H1 (cell line): ENCODE measurements at regions not wholly inside any gene's neighbourhood (a gene's known extent, or its start where the extent isn't known, plus 50 kb on each side); places are given as distances from the start of the nearest gene placed in this dataset.

Source experiments
- CTCF ChIA-PET: fragments of 300-600 bp; sonication (Branson Sonifier 250); formaldehyde crosslinking; loops from one replicate; lab custom pipeline; 2021; ENCODE audit not compliant: partially characterized antibody; lab: Charles Lee
- POLR2A ChIA-PET: fragments of 300-600 bp; sonication (Branson Sonifier 250); formaldehyde crosslinking; loops from one replicate; lab custom pipeline; 2021; ENCODE audit warnings: inconsistent platforms; ENCODE audit not compliant: partially characterized antibody; lab: Charles Lee
- DNase-seq, 2 experiments: peaks; one replicate each; pipeline versions ENCODE4 v3.0.0 to v3.0.0-alpha.2; 2010 to 2022; ENCODE audit warnings: low spot score in 2 of 2, low read depth in 1 of 2, mixed read lengths in 1 of 2
- FAIRE-seq: peaks from 2 replicates; lab custom pipeline; 2011; peaks lifted over from hg19 to GRCh38; lab: Jason Lieb, UNC
- H2AFZ ChIP-seq: 2 replicates; pipeline ENCODE4 v1.8.1; 2012; ENCODE audit warnings: low read length, inconsistent platforms
- H2AK5ac ChIP-seq: 2 replicates; pipeline ENCODE4 v1.6.1; 2013; ENCODE audit warnings: low read depth, low read length
- H2BK120ac ChIP-seq: replicated peaks from 2 replicates; pipeline ENCODE3; 2013; ENCODE audit warnings: low read depth, low read length, inconsistent platforms
- H2BK12ac ChIP-seq: 2 replicates; pipeline ENCODE4 v1.6.1; 2013; ENCODE audit warnings: low read depth, low read length
- H2BK15ac ChIP-seq: 2 replicates; pipeline ENCODE4 v1.6.1; 2013; ENCODE audit warnings: low read length
- H2BK20ac ChIP-seq: 2 replicates; pipeline ENCODE4 v1.6.1; 2013; ENCODE audit warnings: low read length
- H2BK5ac ChIP-seq: 2 replicates; pipeline ENCODE4 v1.6.1; 2013; ENCODE audit warnings: low read depth, low read length
- H3K14ac ChIP-seq: 2 replicates; pipeline ENCODE4 v1.6.1; 2013; ENCODE audit warnings: inconsistent platforms; ENCODE audit not compliant: insufficient read length
- H3K18ac ChIP-seq: 2 replicates; pipeline ENCODE4 v1.6.1; 2013; ENCODE audit warnings: low read length; ENCODE audit errors: extremely low read depth
- H3K23ac ChIP-seq: 2 replicates; pipeline ENCODE4 v1.6.1; 2013; ENCODE audit warnings: inconsistent platforms; ENCODE audit not compliant: insufficient read length
- H3K23me2 ChIP-seq: 2 replicates; pipeline ENCODE4 v1.6.1; 2013; ENCODE audit warnings: low read depth, low read length
- H3K27ac ChIP-seq: 2 replicates; pipeline ENCODE4 v1.6.1; 2011; ENCODE audit warnings: low read depth, low read length, inconsistent platforms
- H3K27me3 ChIP-seq, 4 experiments: replicated peaks in 1 of 4; 1 replicate in 1 of 4; 2 replicates in 3 of 4; pipeline versions ENCODE4 v1.6.1 to v1.8.1; 2011 to 2013; ENCODE audit warnings: low read length in 3 of 4, mild to moderate bottlenecking in 3 of 4, inconsistent platforms in 2 of 4, mixed read lengths in 2 of 4, moderate library complexity in 1 of 4; ENCODE audit not compliant: control insufficient read depth in 3 of 4, insufficient read depth in 3 of 4; ENCODE audit errors: extremely low read depth in 1 of 4
- H3K36me3 ChIP-seq, 4 experiments: 2 replicates each; pipeline versions ENCODE4 v1.6.1 to v1.8.1; 2011 to 2013; ENCODE audit warnings: mild to moderate bottlenecking in 4 of 4, low read length in 3 of 4, moderate library complexity in 2 of 4, control low read depth in 1 of 4, inconsistent platforms in 1 of 4; ENCODE audit not compliant: insufficient read depth in 4 of 4, control insufficient read depth in 2 of 4
- H3K4ac ChIP-seq: replicated peaks from 2 replicates; pipeline ENCODE3; 2013; ENCODE audit warnings: low read length, low read depth, mixed read lengths, inconsistent platforms; ENCODE audit not compliant: insufficient read length
- H3K4me1 ChIP-seq, 4 experiments: replicated peaks in 1 of 4; 1 replicate in 1 of 4; 2 replicates in 3 of 4; pipeline versions ENCODE4 v1.6.1 to v1.8.1; 2011 to 2013; ENCODE audit warnings: low read length in 3 of 4, inconsistent platforms in 2 of 4, mixed read lengths in 1 of 4; ENCODE audit not compliant: insufficient read depth in 4 of 4, control insufficient read depth in 3 of 4
- H3K4me2 ChIP-seq, 2 experiments: 2 replicates each; pipeline versions ENCODE4 v1.6.1 to v1.8.1; 2011 to 2013; ENCODE audit warnings: low read depth in 2 of 2, low read length in 2 of 2, control low read depth in 1 of 2, inconsistent platforms in 1 of 2, mild to moderate bottlenecking in 1 of 2; ENCODE audit not compliant: insufficient read depth in 1 of 2
- H3K4me3 ChIP-seq, 4 experiments: fragments of 200-600, 300-600 bp in 1 of 4; sonication (generic), shearing (Covaris generic), sonication (Bioruptor Twin) in 1 of 4; 2 replicates each; pipeline versions ENCODE4 v1.5.1 to v1.8.1; 2011 to 2016; ENCODE audit warnings: low read length in 4 of 4, low read depth in 3 of 4, control low read depth in 2 of 4, inconsistent platforms in 2 of 4, mild to moderate bottlenecking in 2 of 4, mixed read lengths in 1 of 4, moderate library complexity in 1 of 4; ENCODE audit not compliant: insufficient read depth in 2 of 4; ENCODE audit errors: extremely low read depth in 1 of 4
- H3K56ac ChIP-seq: replicated peaks from 2 replicates; pipeline ENCODE3; 2013; ENCODE audit warnings: low read depth, mild to moderate bottlenecking, mixed read lengths, low read length, inconsistent platforms; ENCODE audit not compliant: insufficient read length
- H3K79me1 ChIP-seq: 2 replicates; pipeline ENCODE4 v1.6.1; 2013; ENCODE audit warnings: low read depth, low read length, control low read depth
- H3K79me2 ChIP-seq, 2 experiments: 2 replicates each; pipeline versions ENCODE4 v1.6.1 to v1.8.1; 2012 to 2013; ENCODE audit warnings: low read length in 2 of 2, mild to moderate bottlenecking in 2 of 2, inconsistent platforms in 1 of 2; ENCODE audit not compliant: insufficient read depth in 2 of 2, control insufficient read depth in 1 of 2
- H3K9ac ChIP-seq, 4 experiments: replicated peaks in 1 of 4; 1 replicate in 1 of 4; 2 replicates in 3 of 4; pipeline versions ENCODE4 v1.6.1 to v1.8.1; 2011 to 2013; ENCODE audit warnings: low read depth in 3 of 4, low read length in 3 of 4, control low read depth in 2 of 4, mild to moderate bottlenecking in 2 of 4, moderate library complexity in 2 of 4, inconsistent platforms in 1 of 4; ENCODE audit errors: extremely low read depth in 1 of 4
- H3K9me3 ChIP-seq, 2 experiments: 2 replicates each; pipeline versions ENCODE4 v1.6.1 to v1.8.1; 2012 to 2013; ENCODE audit warnings: mild to moderate bottlenecking in 2 of 2, moderate library complexity in 2 of 2, control low read depth in 1 of 2, inconsistent platforms in 1 of 2, low read depth in 1 of 2, low read length in 1 of 2, mixed read lengths in 1 of 2; ENCODE audit not compliant: insufficient read depth in 2 of 2
- H4K20me1 ChIP-seq, 2 experiments: replicated peaks in 1 of 2; 2 replicates each; pipeline versions ENCODE3 to v1.8.1; 2011 to 2013; ENCODE audit warnings: inconsistent platforms in 2 of 2, low read length in 2 of 2, mild to moderate bottlenecking in 1 of 2; ENCODE audit not compliant: insufficient read depth in 2 of 2, control insufficient read depth in 1 of 2
- H4K5ac ChIP-seq: 2 replicates; pipeline ENCODE4 v1.6.1; 2013; ENCODE audit warnings: low read length, low read depth, mixed read lengths, inconsistent platforms; ENCODE audit not compliant: insufficient read length
- H4K8ac ChIP-seq: 2 replicates; pipeline ENCODE4 v1.8.0; 2013; ENCODE audit warnings: mild to moderate bottlenecking, moderate library complexity, low read length, inconsistent platforms; ENCODE audit not compliant: insufficient read depth; ENCODE audit errors: extremely low read depth
- H4K91ac ChIP-seq: replicated peaks from 2 replicates; pipeline ENCODE3; 2013; ENCODE audit warnings: low read length, mixed read lengths, inconsistent platforms; ENCODE audit not compliant: insufficient read length
- CHD1 ChIP-seq: IDR thresholded peaks from 2 replicates; pipeline ENCODE4 v1.6.1; 2012; ENCODE audit warnings: low read depth, low read length, improper control_type of control experiment
- CHD2 ChIP-seq: IDR thresholded peaks from 2 replicates; pipeline ENCODE4 v1.6.1; 2012; ENCODE audit warnings: low read length, improper control_type of control experiment
- KDM5A ChIP-seq: fragments of 200-600 bp; IDR thresholded peaks from 2 replicates; pipeline ENCODE4 v1.7.1; 2012; ENCODE audit warnings: mild to moderate bottlenecking, low read length, inconsistent platforms, mixed read lengths
- NRF1 ChIP-seq: IDR thresholded peaks from 2 replicates; pipeline ENCODE4 v1.6.1; 2011; ENCODE audit warnings: mild to moderate bottlenecking, low read depth, low read length, improper control_type of control experiment
- POLR2A ChIP-seq, 2 experiments: IDR thresholded peaks; 1 replicate in 1 of 2; 2 replicates in 1 of 2; pipeline ENCODE4 v1.6.1; 2011; ENCODE audit warnings: low read depth in 2 of 2, low read length in 2 of 2, mild to moderate bottlenecking in 2 of 2; ENCODE audit errors: control extremely low read depth in 1 of 2
- SIRT6 ChIP-seq: IDR thresholded peaks from one replicate; pipeline ENCODE4 v1.7.1; 2012; ENCODE audit warnings: low read length, inconsistent platforms
- WGBS, 2 experiments: shearing (Covaris generic) in 1 of 2; methylation state at CpG; one replicate each; pipeline versions ENCODE4 v1.1.6 to v1.1.7; 2013 to 2015; ENCODE audit warnings: low lambda C conversion rate in 2 of 2, mixed read lengths in 2 of 2, inconsistent platforms in 1 of 2, low coverage in 1 of 2, missing lambda C conversion rate in 1 of 2; ENCODE audit not compliant: insufficient replicate concordance in 2 of 2, insufficient coverage in 1 of 2, insufficient read length in 1 of 2; ENCODE audit errors: extremely low coverage in 1 of 2, missing lambda C conversion rate in 1 of 2; 5-methylcytosine and 5-hydroxymethylcytosine counted together
- TF ChIP-seq, protein P1 (sequence below), 3 experiments: IDR thresholded peaks; 1 replicate in 2 of 3; 2 replicates in 1 of 3; pipeline versions ENCODE4 v1.5.1 to v1.6.1; 2011; ENCODE audit warnings: low read length in 3 of 3, mild to moderate bottlenecking in 3 of 3, inconsistent platforms in 2 of 3, low read depth in 1 of 3, moderate library complexity in 1 of 3; ENCODE audit not compliant: insufficient read depth in 1 of 3; ENCODE audit errors: control extremely low read depth in 1 of 3

DNA sequence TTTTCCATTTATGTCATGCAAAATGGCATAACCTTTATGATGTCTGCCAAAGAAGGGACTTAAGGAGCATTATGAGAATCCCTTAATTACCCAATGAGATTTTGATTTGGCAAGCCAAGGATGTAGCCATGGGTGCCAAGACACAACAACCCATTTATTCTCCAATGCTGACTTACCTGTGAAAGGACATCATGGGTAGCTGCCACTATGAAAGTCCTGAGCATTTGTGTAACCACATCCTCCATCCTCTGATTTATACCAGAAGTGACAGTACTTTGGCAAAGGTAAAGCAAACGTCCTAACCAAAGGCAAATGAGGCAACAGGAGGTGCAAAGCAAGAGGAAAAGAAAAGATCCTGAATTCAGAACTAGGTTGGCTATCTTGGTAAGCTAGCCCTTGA lies 87.3 kb upstream of the EMCN start:
- Histone ChIP-seq H2BK120ac (no peak overlapping the region), H3K79me1 (no peaks in the 10 kb centered on the region), H4K20me1 (no peaks in the 10 kb centered on the region), H3K4me3 (no peak overlapping the region), H2BK5ac (no peak overlapping the region), H3K27me3 (no peaks in the 10 kb centered on the region), H3K4me2 (no peak overlapping the region), H3K4me1 (peaks cover 0 to 3% (median 0%) of the 10 kb centered on the region in 4 experiments; a peak in 1 of 7 replicates), H4K5ac (no peak overlapping the region), H2BK12ac (no peak overlapping the region), H3K23ac (no peak overlapping the region), H3K9me3 (no peaks in the 10 kb centered on the region), H2AK5ac (no peak overlapping the region), H2BK15ac (no peak overlapping the region), H3K36me3 (no peaks in the 10 kb centered on the region), H3K23me2 (no peaks in the 10 kb centered on the region), H3K18ac (no peak overlapping the region), H4K8ac (no peak overlapping the region), H3K27ac (no peak overlapping the region), H2AFZ (no peak overlapping the region), H3K56ac (no peak overlapping the region), H2BK20ac (no peak overlapping the region), H3K4ac (no peak overlapping the region), H3K9ac (no peak overlapping the region), H3K79me2 (no peaks in the 10 kb centered on the region), H3K14ac (no peak overlapping the region), H4K91ac (no peak overlapping the region)
- FAIRE-seq (no peak), DNase-seq (no peak)
- CTCF ChIA-PET = interaction anchor here (1.0 to 1.4 kb wide), 3 partner anchors 28 to 512 kb away, joined by 3 to 4 read pairs (median 3); no protein-coding TSS in a partner anchor
- 75% methylated on average over 1 of the region's 1 CpG; no CpG with 5 or more reads in 1 of the 2 experiments for WGBS, 2 experiments
- POLR2A ChIA-PET = no interaction called here
- TF ChIP-seq KDM5A = no peak
- no peak for TF ChIP-seq NRF1
- TF ChIP-seq CHD1 = no peak
- no peak for TF ChIP-seq CHD2
- no peak for TF ChIP-seq SIRT6
- no peak for TF ChIP-seq POLR2A (IDR thresholded peaks at IDR 0.05; ENCODE audit: control extremely low read depth in 1 of 2, low read depth in 2 of 2, low read length in 2 of 2)
- TF ChIP-seq, protein P1, sequence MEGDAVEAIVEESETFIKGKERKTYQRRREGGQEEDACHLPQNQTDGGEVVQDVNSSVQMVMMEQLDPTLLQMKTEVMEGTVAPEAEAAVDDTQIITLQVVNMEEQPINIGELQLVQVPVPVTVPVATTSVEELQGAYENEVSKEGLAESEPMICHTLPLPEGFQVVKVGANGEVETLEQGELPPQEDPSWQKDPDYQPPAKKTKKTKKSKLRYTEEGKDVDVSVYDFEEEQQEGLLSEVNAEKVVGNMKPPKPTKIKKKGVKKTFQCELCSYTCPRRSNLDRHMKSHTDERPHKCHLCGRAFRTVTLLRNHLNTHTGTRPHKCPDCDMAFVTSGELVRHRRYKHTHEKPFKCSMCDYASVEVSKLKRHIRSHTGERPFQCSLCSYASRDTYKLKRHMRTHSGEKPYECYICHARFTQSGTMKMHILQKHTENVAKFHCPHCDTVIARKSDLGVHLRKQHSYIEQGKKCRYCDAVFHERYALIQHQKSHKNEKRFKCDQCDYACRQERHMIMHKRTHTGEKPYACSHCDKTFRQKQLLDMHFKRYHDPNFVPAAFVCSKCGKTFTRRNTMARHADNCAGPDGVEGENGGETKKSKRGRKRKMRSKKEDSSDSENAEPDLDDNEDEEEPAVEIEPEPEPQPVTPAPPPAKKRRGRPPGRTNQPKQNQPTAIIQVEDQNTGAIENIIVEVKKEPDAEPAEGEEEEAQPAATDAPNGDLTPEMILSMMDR (IDR thresholded peaks at IDR 0.05; ENCODE audit: control extremely low read depth in 1 of 3, insufficient read depth in 1 of 3, low read depth in 1 of 3, low read length in 3 of 3) = no peak
